ENCODE measurements at regions not wholly inside any gene's neighbourhood (a gene's known extent, or its start where the extent isn't known, plus 50 kb on each side); places are given as distances from the start of the nearest gene placed in this dataset.
A peak's percentile ranks its signal among the peaks of the same experiment; 100 is the strongest.

DNA sequence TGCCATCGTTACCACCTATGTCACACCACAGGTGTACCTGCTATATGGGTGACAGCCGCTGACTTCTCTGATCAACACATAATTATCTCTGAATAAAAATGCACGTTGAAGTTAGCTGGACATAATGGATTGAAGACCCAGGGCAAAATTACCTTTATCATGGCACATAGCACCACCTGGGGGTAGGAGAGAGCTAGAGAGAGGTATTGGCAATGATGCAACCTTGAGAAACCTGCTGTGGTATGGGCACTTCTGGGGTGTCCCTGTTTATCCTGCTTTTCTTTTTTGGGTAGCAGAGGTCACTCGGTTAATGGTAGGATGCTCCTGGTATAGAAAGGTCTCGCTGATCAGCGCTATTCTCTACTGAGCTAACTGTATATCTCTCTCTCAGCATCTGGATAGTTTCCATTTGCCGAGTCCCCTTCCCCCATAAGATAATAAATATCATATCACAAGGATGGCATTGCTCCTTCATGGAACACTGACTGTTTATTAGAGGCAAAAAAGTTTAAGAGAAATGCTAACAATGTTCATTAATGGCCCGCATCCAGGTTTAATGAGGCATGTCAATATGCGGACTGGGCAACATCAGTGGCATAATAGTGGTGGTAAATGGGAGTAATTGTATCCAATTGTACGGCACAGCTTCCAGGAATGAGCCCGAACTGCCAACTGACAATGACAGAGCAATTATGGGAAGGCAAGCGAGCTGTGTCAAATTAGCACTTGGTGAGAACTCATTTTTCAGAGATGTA lies 323.1 kb downstream of the TFEC start:
- DNase-seq: no peak

DNA sequence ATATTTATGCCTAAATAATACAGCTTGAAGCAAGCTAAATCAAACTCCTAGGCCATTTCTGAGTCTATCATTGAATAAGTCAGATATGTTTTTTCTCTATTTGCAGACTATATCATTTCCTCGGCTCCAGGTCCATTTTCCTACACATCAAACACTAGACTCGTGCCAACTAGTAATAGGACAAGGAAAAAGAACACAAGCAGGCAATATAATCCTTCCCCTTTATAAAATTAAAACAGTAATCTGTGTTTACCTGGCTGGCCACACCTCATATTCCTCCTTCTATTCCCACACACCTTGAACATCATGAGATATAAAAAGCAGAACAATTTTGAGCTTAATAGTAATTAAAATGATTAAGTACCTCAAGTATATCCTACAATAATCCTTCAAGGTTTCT lies 325.7 kb downstream of the TFEC start:
- DNase-seq: no peak

GRCh38 chr7:115701141-115701540 lies 329.4 kb downstream of the TFEC start:
- DNase-seq: no peak

DNA sequence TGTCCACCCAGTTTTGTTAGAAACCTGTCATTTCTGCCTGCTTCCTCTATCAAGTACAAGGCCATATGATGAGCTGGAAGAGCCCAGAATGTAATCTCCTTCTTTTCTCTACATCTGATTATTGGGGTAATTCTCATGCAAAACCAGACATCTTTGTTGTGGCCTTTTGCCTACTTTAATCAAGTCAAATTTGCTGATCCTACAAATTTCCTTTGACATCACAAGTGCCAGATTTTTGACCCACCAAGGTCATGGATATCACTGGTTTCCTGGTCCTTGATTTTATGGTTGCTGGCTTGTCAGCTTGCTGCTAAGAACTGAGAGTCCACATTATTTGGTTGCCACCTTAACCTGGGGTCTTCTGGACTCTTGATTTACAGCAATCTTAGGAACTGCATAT lies 336.1 kb downstream of the TFEC start:
- DNase-seq: no peak

- DNase-seq: no peak
Observed at GRCh38 chr7:115693779-115694178, 336.8 kb downstream of the TFEC start.

- no peak for DNase-seq
Observed at GRCh38 chr7:115689941-115690340, 340.6 kb downstream of the TFEC start.

DNA sequence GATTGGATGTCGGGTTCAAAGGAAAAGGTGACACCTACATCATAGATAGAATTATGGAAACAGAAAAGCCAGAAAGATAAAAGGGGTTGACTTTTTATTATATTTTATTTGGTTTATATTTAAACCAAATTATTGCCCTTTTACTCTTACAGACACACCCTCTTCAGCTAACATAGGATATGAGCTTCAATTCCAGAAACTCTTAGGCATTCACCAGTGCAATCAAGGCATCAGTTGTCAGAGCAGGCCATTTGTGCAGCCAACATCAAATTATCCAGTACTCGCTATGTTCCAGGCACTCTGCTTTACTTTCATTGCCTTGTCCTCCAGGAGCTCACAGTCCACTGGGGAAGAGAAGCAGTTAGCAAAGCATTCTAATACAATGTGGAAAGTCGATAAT lies 347.5 kb downstream of the TFEC start:
- DNase-seq: no peak

DNA sequence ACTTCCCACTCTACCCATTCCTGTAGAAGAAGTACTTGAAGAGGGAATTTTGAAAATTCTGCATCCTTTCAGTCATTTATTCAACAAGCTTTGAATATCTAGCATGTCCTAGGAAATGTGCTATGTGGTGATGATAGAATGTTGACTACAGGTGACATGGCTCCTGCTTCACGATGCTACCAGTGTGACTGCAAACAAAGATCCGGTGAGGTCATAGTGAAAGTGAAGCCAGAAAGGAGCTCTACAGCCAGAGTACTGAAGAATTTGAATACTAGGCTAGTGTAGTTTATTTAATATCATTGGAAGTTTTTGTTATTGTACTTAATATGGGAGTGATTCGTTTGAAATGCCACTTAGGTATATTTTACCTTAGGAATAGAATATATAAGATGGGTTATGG lies 348.1 kb downstream of the TFEC start:
- DNase-seq: peak in 1 of 5 experiments; percentile 7

DNA sequence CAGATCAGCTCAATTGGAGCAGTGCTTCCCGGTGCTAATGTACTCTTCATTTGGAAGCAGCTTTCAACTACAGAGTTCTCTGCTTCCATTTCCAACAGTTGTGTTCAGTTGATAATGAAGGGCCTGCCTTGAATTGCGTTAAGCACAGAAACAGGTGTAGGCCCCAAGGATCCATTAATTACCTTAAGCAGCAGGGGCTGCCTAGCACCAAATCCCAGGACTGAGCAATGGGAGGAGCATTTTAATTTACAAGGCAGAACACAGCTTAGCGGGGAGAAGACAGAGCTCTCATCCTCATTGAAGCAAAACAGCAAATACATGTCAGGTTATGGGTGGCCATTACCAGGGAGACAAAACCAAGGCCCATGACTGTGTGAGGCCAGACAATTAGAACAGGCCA lies 349.6 kb downstream of the TFEC start:
- DNase-seq: no peak

DNA sequence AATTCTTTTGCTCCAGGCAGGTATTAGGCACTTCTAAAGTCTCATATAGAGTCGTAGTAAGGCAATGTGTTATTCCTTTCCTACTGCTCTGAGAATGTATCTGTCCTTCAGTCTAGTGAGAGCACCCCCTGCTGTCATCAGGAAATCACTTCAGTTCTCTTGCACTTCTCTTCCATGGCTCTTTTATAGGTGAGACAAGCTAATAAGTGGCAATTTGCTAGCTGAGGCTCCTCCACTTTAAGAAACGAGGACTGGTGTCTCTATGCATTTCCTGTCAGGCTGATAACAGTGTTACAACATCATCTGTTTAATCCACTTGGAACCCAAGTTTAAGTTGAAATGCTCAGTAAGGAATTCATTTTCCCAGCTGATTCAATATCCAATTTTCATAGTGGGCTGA lies 350.6 kb downstream of the TFEC start:
- peak in 1 of 5 experiments; percentile 30 for DNase-seq

- no peak for DNase-seq
Observed at GRCh38 chr7:115679423-115679822, 351.1 kb downstream of the TFEC start.

- DNase-seq: no peak
Observed at GRCh38 chr7:115678086-115678982, 352.2 kb downstream of the TFEC start.

GRCh38 chr7:115676707-115677106 lies 353.9 kb downstream of the TFEC start:
- no peak for DNase-seq

- no peak for DNase-seq
Observed at GRCh38 chr7:115676080-115676479, 354.5 kb downstream of the TFEC start.

- DNase-seq: no peak
Observed at GRCh38 chr7:115674467-115675024, 356.0 kb downstream of the TFEC start.

GRCh38 chr7:115672024-115672423 lies 358.5 kb downstream of the TFEC start:
- no peak for DNase-seq

- DNase-seq: no peak
Observed at GRCh38 chr7:115662676-115663075, 367.9 kb downstream of the TFEC start.

GRCh38 chr7:115662120-115662519 lies 368.4 kb downstream of the TFEC start:
- DNase-seq: no peak

DNA sequence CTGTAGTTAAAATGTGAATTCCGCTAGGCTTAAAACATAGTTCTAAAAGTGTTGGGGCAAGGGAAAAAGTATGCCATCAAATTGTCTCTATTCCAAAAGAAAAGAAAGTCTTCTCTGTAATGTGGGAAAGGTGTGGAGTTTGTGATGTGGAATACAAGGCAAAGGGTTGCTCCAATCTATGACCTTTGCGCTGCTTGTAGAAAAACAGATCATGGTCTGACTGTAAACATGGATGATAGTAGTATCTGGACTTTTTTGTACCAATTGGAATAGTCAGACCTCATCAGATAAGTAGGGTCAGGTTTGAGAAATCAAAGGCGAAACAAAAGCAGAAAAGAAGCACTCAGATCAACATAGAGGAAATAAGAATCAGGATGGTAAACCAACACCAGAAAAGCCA lies 372.3 kb downstream of the TFEC start:
- no peak for DNase-seq

GRCh38 chr7:115654384-115655214 lies 376.0 kb downstream of the TFEC start:
- DNase-seq: no peak

DNA sequence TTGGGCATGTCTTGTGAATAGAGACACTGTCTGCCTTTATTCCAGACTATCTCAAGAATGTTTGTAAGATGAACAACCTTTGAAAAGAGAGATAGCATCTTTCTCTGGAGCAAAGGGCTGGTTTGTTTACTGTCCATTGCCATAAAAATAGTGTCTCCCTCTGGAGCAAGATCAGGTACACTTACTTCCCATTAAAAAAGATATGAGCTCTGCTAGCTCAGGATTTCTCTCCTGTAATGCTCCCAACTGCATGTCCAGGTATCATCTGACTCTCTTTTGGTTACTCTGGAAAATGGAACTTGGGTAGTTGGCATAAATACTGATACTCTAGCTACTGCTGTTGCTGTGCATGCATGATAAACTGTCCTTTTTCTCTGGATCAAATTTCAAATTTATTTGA lies 381.1 kb downstream of the TFEC start:
- no peak for DNase-seq

GRCh38 chr7:115647712-115648111 lies 382.9 kb downstream of the TFEC start:
- no peak for DNase-seq

DNA sequence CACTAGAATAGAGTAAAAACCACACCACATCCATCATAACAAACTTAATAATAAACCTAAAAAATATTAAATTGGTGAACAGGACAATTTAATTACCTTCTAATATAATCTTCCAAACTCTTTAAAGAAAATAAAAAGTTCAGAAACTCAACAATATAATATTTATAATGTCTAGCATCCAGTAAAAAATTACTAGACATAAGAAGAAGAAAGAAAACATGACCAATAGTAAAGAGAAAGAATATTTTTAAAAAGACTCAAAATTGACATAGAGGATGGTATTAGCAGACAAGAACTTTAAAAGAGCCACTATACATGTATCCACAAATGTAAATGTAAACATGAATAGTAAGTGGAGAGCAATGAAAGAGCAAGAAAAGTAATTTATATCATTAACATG lies 388.4 kb downstream of the TFEC start:
- no peak for DNase-seq

Measured in T-helper 2 cell (primary cell).